Stimulated activated CD4-positive, alpha-beta T cell treated with anti-CD3 and anti-CD28 coated beads, Interleukin-2, amount 100 ng/mL, for 48 hours (primary cell): ENCODE measurements at regions not wholly inside any gene's neighbourhood (a gene's known extent, or its start where the extent isn't known, plus 50 kb on each side); places are given as distances from the start of the nearest gene placed in this dataset.
"Not testable (repeated sequence)": the region's sequence is repeated elsewhere in the genome, so short reads cannot be mapped to it uniquely, and the experiment has no call there.

Experiments
- DNase-seq, 2 donors: peaks; one replicate each; pipeline ENCODE4 v3.0.0-alpha.2; 2020

GRCh38 chr6:141753180-141753579 is 379.5 kb upstream of the GJE1 start:
- DNase-seq = no peak

- DNase-seq = no peak
Observed at GRCh38 chr6:141752677-141753076, 380.0 kb upstream of the GJE1 start.

- not testable (repeated sequence) for DNase-seq
Observed at GRCh38 chr6:141746324-141746723, 386.4 kb upstream of the GJE1 start.

- DNase-seq = no peak
Observed at GRCh38 chr6:141744971-141745370, 387.8 kb upstream of the GJE1 start.

GRCh38 chr6:141744194-141744925 is 388.4 kb upstream of the GJE1 start:
- no peak for DNase-seq

GRCh38 chr6:141736104-141736503 is 396.6 kb upstream of the GJE1 start:
- DNase-seq = no peak

- no peak for DNase-seq
Observed at GRCh38 chr6:141735126-141735525, 397.6 kb upstream of the GJE1 start.

- DNase-seq = no peak
Observed at GRCh38 chr6:141734071-141734840, 398.5 kb upstream of the GJE1 start.

GRCh38 chr6:141729146-141729545 is 403.6 kb upstream of the GJE1 start:
- DNase-seq = no peak

- no peak for DNase-seq
Observed at GRCh38 chr6:141728330-141728729, 404.4 kb upstream of the GJE1 start.

- no peak for DNase-seq
Observed at GRCh38 chr6:141726248-141726647, 406.5 kb upstream of the GJE1 start.

- no peak for DNase-seq
Observed at GRCh38 chr6:141724731-141725130, 408.0 kb upstream of the GJE1 start.

GRCh38 chr6:141719476-141719875 is 413.2 kb upstream of the GJE1 start:
- DNase-seq = no peak

- DNase-seq = no peak
Observed at GRCh38 chr6:141705431-141705830, 427.3 kb upstream of the GJE1 start.

GRCh38 chr6:141704151-141704550 is 428.6 kb upstream of the GJE1 start:
- no peak for DNase-seq

GRCh38 chr6:141701732-141702131 is 431.0 kb upstream of the GJE1 start:
- no peak for DNase-seq

- no peak for DNase-seq
Observed at GRCh38 chr6:141700819-141701218, 431.9 kb upstream of the GJE1 start.

- no peak for DNase-seq
Observed at GRCh38 chr6:141688916-141689315, 443.8 kb upstream of the GJE1 start.

- DNase-seq = no peak
Observed at GRCh38 chr6:141685416-141685815, 447.3 kb upstream of the GJE1 start.

- no peak for DNase-seq
Observed at GRCh38 chr6:141682391-141682790, 450.3 kb upstream of the GJE1 start.

GRCh38 chr6:141677598-141678211 is 455.0 kb upstream of the GJE1 start:
- no peak for DNase-seq

GRCh38 chr6:141675957-141676356 is 456.8 kb upstream of the GJE1 start:
- no peak for DNase-seq

GRCh38 chr6:141669141-141669540 is 463.6 kb upstream of the GJE1 start:
- no peak for DNase-seq
